ENCODE measurements at regions not wholly inside any gene's neighbourhood (a gene's known extent, or its start where the extent isn't known, plus 50 kb on each side); places are given as distances from the start of the nearest gene placed in this dataset.

- peaks cover 0 to under 1% (median under 1%) of the 10 kb centered on the region in 4 donors for H3K9me3 ChIP-seq
- intact Hi-C loops (cut with DNase I) = no loop called here
- H3K36me3 ChIP-seq = no peaks in the 10 kb centered on the region
- no peak overlapping the region for H3K4me3 ChIP-seq
- peak; percentile 29 for DNase-seq (ENCODE audit: extremely low spot score)
- no peaks in the 10 kb centered on the region for H3K4me1 ChIP-seq
- H3K27me3 ChIP-seq = no peaks in the 10 kb centered on the region
- TF ChIP-seq POLR2AphosphoS5 (IDR thresholded peaks at IDR 0.05) (no peak), EP300 (IDR thresholded peaks at IDR 0.05) (no peak), CTCF (IDR thresholded peaks at IDR 0.05) (no peak), POLR2A (IDR thresholded peaks at IDR 0.05; ENCODE audit: low read depth) (no peak)
- H3K27ac ChIP-seq (replicated peaks in 1 of 4) = no peak overlapping the region
These were observed 402.1 kb downstream of the KIF16B start for GRCh38 chr20:16171180-16171579.

- no peak overlapping the region for H3K4me3 ChIP-seq
- no peak overlapping the region for H3K27ac ChIP-seq (replicated peaks in 1 of 4)
- H3K4me1 ChIP-seq = no peaks in the 10 kb centered on the region
- intact Hi-C loops (cut with DNase I) = no loop called here
- no peak for TF ChIP-seq EP300 (IDR thresholded peaks at IDR 0.05)
- no peak for TF ChIP-seq POLR2AphosphoS5 (IDR thresholded peaks at IDR 0.05)
- no peak for TF ChIP-seq POLR2A (IDR thresholded peaks at IDR 0.05; ENCODE audit: low read depth)
- TF ChIP-seq CTCF (IDR thresholded peaks at IDR 0.05) = no peak
- H3K27me3 ChIP-seq = no peaks in the 10 kb centered on the region
- H3K36me3 ChIP-seq = no peaks in the 10 kb centered on the region
- WGBS = 74% methylated on average over 7 of the region's 7 CpGs
- no peaks in the 10 kb centered on the region for H3K9me3 ChIP-seq
- DNase-seq (ENCODE audit: extremely low spot score) = peak; percentile 55
These were observed 402.8 kb downstream of the KIF16B start for GRCh38 chr20:16170406-16170971.

GRCh38 chr20:16167423-16168130 is 405.7 kb downstream of the KIF16B start:
- DNase-seq (ENCODE audit: extremely low spot score) = no peak
- TF ChIP-seq POLR2AphosphoS5 (IDR thresholded peaks at IDR 0.05) (no peak), EP300 (IDR thresholded peaks at IDR 0.05) (no peak), POLR2A (IDR thresholded peaks at IDR 0.05; ENCODE audit: low read depth) (no peak), CTCF (IDR thresholded peaks at IDR 0.05) (no peak)
- no peak overlapping the region for H3K4me3 ChIP-seq
- no peaks in the 10 kb centered on the region for H3K4me1 ChIP-seq
- H3K27me3 ChIP-seq = no peaks in the 10 kb centered on the region
- no peaks in the 10 kb centered on the region for H3K36me3 ChIP-seq
- H3K27ac ChIP-seq (replicated peaks in 1 of 4) = no peak overlapping the region
- intact Hi-C loops (cut with DNase I) = no loop called here
- H3K9me3 ChIP-seq = no peaks in the 10 kb centered on the region
- WGBS = 73% methylated on average over 2 of the region's 2 CpGs

GRCh38 chr20:16166737-16167136 is 406.5 kb downstream of the KIF16B start:
- no peaks in the 10 kb centered on the region for H3K9me3 ChIP-seq
- DNase-seq (ENCODE audit: extremely low spot score) = peak; percentile 80
- no peak for TF ChIP-seq POLR2A (IDR thresholded peaks at IDR 0.05; ENCODE audit: low read depth)
- no peak for TF ChIP-seq POLR2AphosphoS5 (IDR thresholded peaks at IDR 0.05)
- no peak for TF ChIP-seq CTCF (IDR thresholded peaks at IDR 0.05)
- TF ChIP-seq EP300 (IDR thresholded peaks at IDR 0.05) = no peak
- H3K27me3 ChIP-seq = no peaks in the 10 kb centered on the region
- no peaks in the 10 kb centered on the region for H3K36me3 ChIP-seq
- H3K4me1 ChIP-seq = no peaks in the 10 kb centered on the region
- intact Hi-C loops (cut with DNase I) = no loop called here
- WGBS = 87% methylated on average over 6 of the region's 6 CpGs
- no peak overlapping the region for H3K4me3 ChIP-seq
- H3K27ac ChIP-seq (replicated peaks in 1 of 4) = no peak overlapping the region

- Histone ChIP-seq H3K4me3 (no peak overlapping the region), H3K27me3 (no peaks in the 10 kb centered on the region), H3K27ac (replicated peaks in 1 of 4) (no peak overlapping the region), H3K4me1 (no peaks in the 10 kb centered on the region), H3K9me3 (peaks cover 0 to 8% (median 3%) of the 10 kb centered on the region in 4 donors), H3K36me3 (no peaks in the 10 kb centered on the region)
- intact Hi-C loops (cut with DNase I) = no loop called here
- 73% methylated on average over 2 of the region's 2 CpGs for WGBS
- TF ChIP-seq POLR2A (IDR thresholded peaks at IDR 0.05; ENCODE audit: low read depth) (no peak), POLR2AphosphoS5 (IDR thresholded peaks at IDR 0.05) (no peak), EP300 (IDR thresholded peaks at IDR 0.05) (no peak), CTCF (IDR thresholded peaks at IDR 0.05) (no peak)
- DNase-seq (ENCODE audit: extremely low spot score) = no peak
These were observed 414.3 kb downstream of the KIF16B start for GRCh38 chr20:16158976-16159286.

Data from esophagus muscularis mucosa (tissue), 4 donors.